ENCODE measurements at regions not wholly inside any gene's neighbourhood (a gene's known extent, or its start where the extent isn't known, plus 50 kb on each side); places are given as distances from the start of the nearest gene placed in this dataset.
"Not testable (repeated sequence)": the region's sequence is repeated elsewhere in the genome, so short reads cannot be mapped to it uniquely, and the experiment has no call there.

DNA sequence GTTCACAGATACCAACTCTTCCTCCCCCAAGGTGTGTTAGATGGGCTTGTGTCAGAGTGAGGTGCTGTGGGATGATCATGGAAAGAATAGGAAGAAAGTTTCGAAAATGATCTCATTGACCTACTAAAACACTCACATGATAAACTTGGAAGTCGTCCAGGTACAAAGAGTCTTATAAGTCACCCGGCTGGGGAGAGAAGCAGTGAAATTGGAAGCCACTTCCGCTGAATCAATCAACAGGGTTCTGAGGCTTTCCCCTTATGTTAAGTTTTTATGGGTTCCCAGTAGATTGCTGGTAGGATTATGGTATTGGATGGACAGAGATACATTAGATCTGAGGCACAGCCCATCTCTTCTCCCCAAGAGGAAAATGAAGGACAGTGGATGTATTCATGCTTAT lies 218.8 kb upstream of the MSX2 start:
- peaks cover 18% of the 10 kb centered on the region for H3K36me3 Mint-ChIP-seq (ENCODE audit: insufficient read depth, unreplicated experiment)
- BruUV-seq (replicated peaks), result no TSS peak
- no peak for TF ChIP-seq CTCF (IDR thresholded peaks at IDR 0.05; ENCODE audit: unreplicated experiment)
- H3K9me3 Mint-ChIP-seq (ENCODE audit: low read depth, unreplicated experiment), result peaks cover 4% of the 10 kb centered on the region
- H3K4me1 Mint-ChIP-seq (ENCODE audit: low read depth, unreplicated experiment), result peaks cover 54% of the 10 kb centered on the region
- peak overlapping the region; percentile 65 for H3K4me3 Mint-ChIP-seq (ENCODE audit: low read depth, unreplicated experiment)
- peak; percentile 50 for DNase-seq
- H3K27me3 Mint-ChIP-seq (ENCODE audit: unreplicated experiment), result no peaks in the 10 kb centered on the region
- H3K27ac Mint-ChIP-seq (ENCODE audit: unreplicated experiment), result peak overlapping the region; percentile 49
- intact Hi-C loops (cut with micrococcal nuclease; ENCODE audit: unreplicated experiment), result no loop called here
- CTCF ChIA-PET, result no interaction called here

DNA sequence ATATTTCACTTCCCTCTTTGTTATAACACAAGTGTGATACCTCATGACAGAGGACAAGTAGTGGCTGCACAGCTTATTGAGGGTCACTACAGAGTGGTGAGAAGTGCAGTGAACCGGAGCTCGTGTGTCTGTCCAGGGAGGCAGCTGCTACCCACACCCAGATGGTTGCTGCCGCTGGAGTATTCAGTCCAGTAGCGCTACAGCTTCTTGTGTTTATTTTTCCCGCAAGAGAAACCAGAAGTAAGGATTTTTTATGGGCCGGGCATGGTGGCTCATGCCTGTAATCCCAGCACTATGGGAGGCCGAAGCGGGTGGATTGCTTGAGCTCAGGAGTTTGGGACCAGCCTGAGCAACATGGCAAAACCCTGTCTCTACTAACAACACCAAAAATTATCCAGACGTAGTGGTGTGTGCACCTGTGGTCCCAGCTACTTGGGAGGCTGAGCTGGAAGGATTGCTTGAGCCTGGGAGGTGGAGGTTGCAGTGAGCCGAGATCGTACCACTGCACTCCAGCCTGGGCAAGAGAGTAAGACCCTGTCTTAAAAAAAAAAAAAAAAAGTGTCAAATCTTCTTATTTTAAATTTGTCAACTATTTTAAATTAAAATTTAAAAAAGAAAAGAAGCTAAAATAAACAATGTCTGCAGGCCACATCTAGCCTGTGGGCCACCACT lies 213.5 kb upstream of the MSX2 start:
- H3K27ac Mint-ChIP-seq (ENCODE audit: unreplicated experiment); H3K27me3 Mint-ChIP-seq (ENCODE audit: unreplicated experiment); H3K36me3 Mint-ChIP-seq (ENCODE audit: insufficient read depth, unreplicated experiment); H3K4me3 Mint-ChIP-seq (ENCODE audit: low read depth, unreplicated experiment); intact Hi-C loops (cut with micrococcal nuclease; ENCODE audit: unreplicated experiment); H3K9me3 Mint-ChIP-seq (ENCODE audit: low read depth, unreplicated experiment); BruUV-seq (replicated peaks); DNase-seq: not testable (repeated sequence)
- CTCF ChIA-PET, result interaction anchor here (0.6 to 1.0 kb wide), 2 partner anchors 8 to 236 kb away, joined by 3 to 4 read pairs; no protein-coding TSS in a partner anchor
- peaks cover 24% of the 10 kb centered on the region for H3K4me1 Mint-ChIP-seq (ENCODE audit: low read depth, unreplicated experiment)

DNA sequence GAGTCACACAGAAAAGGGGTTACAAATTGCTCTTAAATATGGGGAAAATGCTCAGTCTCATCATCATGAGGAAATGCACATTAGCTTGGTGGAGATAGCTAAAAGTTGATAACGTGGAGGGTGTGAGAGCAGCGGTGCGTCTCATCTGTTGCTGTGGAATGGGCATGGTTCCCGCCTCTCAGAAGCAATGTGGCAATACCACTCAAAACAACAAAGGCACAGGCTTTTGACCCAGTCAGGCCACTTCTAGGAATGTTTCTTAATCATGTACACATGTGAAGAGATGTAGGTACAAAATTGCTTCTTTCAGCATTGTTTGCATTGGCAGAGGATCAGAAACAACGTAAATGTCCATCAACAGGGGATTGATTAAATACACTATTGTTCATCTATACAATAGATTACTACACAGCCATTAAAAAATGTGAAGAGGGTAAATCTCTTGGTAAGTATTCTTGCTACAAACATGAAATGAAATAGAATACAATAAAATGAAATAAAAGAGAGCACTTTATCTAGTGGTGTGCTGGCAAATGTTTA lies 212.6 kb upstream of the MSX2 start:
- Mint-ChIP-seq H3K4me3 (ENCODE audit: low read depth, unreplicated experiment) (no peak overlapping the region), H3K4me1 (ENCODE audit: low read depth, unreplicated experiment) (peaks cover 15% of the 10 kb centered on the region), H3K36me3 (ENCODE audit: insufficient read depth, unreplicated experiment) (no peaks in the 10 kb centered on the region), H3K9me3 (ENCODE audit: low read depth, unreplicated experiment) (no peaks in the 10 kb centered on the region), H3K27ac (ENCODE audit: unreplicated experiment) (peak overlapping the region; percentile 82), H3K27me3 (ENCODE audit: unreplicated experiment) (no peaks in the 10 kb centered on the region)
- CTCF ChIA-PET, result interaction anchor here (0.6 to 1.0 kb wide), 2 partner anchors 9 to 235 kb away, joined by 3 to 4 read pairs; no protein-coding TSS in a partner anchor
- intact Hi-C loops (cut with micrococcal nuclease; ENCODE audit: unreplicated experiment), result no loop called here
- no peak for DNase-seq
- no peak for TF ChIP-seq CTCF (IDR thresholded peaks at IDR 0.05; ENCODE audit: unreplicated experiment)
- BruUV-seq (replicated peaks), result no TSS peak

- Mint-ChIP-seq H3K27ac (ENCODE audit: unreplicated experiment) (no peak overlapping the region), H3K4me3 (ENCODE audit: low read depth, unreplicated experiment) (no peak overlapping the region), H3K4me1 (ENCODE audit: low read depth, unreplicated experiment) (peaks cover 15% of the 10 kb centered on the region), H3K36me3 (ENCODE audit: insufficient read depth, unreplicated experiment) (no peaks in the 10 kb centered on the region), H3K27me3 (ENCODE audit: unreplicated experiment) (no peaks in the 10 kb centered on the region), H3K9me3 (ENCODE audit: low read depth, unreplicated experiment) (no peaks in the 10 kb centered on the region)
- intact Hi-C loops (cut with micrococcal nuclease; ENCODE audit: unreplicated experiment), result no loop called here
- DNase-seq, result no peak
- no TSS peak for BruUV-seq (replicated peaks)
- TF ChIP-seq CTCF (IDR thresholded peaks at IDR 0.05; ENCODE audit: unreplicated experiment), result no peak
- CTCF ChIA-PET, result no interaction called here
These were observed 210.1 kb upstream of the MSX2 start for GRCh38 chr5:174514325-174514724.

DNA sequence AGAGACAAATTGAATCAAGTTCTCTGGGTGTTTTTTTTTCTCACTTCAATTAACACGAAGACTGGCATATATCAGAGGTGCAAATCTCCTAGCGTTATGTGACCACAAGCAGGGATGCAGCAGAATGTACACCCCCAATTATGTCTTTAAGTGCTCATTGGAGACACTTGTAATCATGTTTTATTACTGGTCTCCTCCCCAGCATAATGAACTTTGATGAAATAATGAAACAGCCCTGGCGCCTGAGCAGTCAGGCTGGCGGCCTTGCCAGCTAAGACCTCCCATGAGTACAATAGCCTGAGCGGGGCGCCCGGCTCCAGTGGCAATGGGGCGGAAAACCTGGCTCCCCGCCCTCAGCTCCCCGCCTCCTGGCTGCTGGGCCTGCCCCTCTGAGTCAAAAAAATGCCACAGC lies 209.4 kb upstream of the MSX2 start:
- CTCF ChIA-PET, result interaction anchor here (0.7 kb wide), 1 partner anchor 10 kb away, joined by 3 read pairs; no protein-coding TSS in a partner anchor
- Mint-ChIP-seq H3K27ac (ENCODE audit: unreplicated experiment) (no peak overlapping the region), H3K27me3 (ENCODE audit: unreplicated experiment) (no peaks in the 10 kb centered on the region), H3K4me1 (ENCODE audit: low read depth, unreplicated experiment) (peaks cover 15% of the 10 kb centered on the region), H3K36me3 (ENCODE audit: insufficient read depth, unreplicated experiment) (no peaks in the 10 kb centered on the region), H3K9me3 (ENCODE audit: low read depth, unreplicated experiment) (no peaks in the 10 kb centered on the region), H3K4me3 (ENCODE audit: low read depth, unreplicated experiment) (no peak overlapping the region)
- DNase-seq, result no peak
- no peak for TF ChIP-seq CTCF (IDR thresholded peaks at IDR 0.05; ENCODE audit: unreplicated experiment)
- intact Hi-C loops (cut with micrococcal nuclease; ENCODE audit: unreplicated experiment), result no loop called here
- no TSS peak for BruUV-seq (replicated peaks)

Data from Calu3 (cell line).